ENCODE measurements at regions not wholly inside any gene's neighbourhood (a gene's known extent, or its start where the extent isn't known, plus 50 kb on each side); places are given as distances from the start of the nearest gene placed in this dataset.

DNA sequence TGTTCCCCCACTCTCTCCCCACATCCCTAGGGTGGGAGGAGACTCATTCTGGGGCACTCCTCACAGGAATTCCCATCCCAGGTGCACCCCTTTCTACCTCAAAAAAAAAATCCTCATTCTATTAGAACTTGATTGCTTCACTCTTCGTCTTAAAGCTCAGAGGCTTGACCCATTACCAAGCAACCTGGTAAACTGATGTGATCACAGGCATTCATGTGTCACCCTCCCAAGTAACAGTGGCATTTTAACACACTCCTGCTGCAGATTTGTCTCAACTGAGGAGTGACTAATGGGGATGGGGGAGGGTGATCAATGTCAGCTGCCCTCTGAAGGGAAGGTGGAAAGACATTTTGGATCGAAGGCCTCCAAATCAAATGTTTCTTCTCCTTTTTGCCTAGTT, 78.1 kb upstream of the PTHLH start:
- no peak overlapping the region for H3K4me3 ChIP-seq (ENCODE audit: low read depth, low read length)
- DNase-seq (ENCODE audit: low read depth): no peak
- TF ChIP-seq, protein P1, sequence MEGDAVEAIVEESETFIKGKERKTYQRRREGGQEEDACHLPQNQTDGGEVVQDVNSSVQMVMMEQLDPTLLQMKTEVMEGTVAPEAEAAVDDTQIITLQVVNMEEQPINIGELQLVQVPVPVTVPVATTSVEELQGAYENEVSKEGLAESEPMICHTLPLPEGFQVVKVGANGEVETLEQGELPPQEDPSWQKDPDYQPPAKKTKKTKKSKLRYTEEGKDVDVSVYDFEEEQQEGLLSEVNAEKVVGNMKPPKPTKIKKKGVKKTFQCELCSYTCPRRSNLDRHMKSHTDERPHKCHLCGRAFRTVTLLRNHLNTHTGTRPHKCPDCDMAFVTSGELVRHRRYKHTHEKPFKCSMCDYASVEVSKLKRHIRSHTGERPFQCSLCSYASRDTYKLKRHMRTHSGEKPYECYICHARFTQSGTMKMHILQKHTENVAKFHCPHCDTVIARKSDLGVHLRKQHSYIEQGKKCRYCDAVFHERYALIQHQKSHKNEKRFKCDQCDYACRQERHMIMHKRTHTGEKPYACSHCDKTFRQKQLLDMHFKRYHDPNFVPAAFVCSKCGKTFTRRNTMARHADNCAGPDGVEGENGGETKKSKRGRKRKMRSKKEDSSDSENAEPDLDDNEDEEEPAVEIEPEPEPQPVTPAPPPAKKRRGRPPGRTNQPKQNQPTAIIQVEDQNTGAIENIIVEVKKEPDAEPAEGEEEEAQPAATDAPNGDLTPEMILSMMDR (IDR thresholded peaks at IDR 0.05; ENCODE audit: insufficient read depth, low read depth, low read length, missing control alignments): no peak

DNA sequence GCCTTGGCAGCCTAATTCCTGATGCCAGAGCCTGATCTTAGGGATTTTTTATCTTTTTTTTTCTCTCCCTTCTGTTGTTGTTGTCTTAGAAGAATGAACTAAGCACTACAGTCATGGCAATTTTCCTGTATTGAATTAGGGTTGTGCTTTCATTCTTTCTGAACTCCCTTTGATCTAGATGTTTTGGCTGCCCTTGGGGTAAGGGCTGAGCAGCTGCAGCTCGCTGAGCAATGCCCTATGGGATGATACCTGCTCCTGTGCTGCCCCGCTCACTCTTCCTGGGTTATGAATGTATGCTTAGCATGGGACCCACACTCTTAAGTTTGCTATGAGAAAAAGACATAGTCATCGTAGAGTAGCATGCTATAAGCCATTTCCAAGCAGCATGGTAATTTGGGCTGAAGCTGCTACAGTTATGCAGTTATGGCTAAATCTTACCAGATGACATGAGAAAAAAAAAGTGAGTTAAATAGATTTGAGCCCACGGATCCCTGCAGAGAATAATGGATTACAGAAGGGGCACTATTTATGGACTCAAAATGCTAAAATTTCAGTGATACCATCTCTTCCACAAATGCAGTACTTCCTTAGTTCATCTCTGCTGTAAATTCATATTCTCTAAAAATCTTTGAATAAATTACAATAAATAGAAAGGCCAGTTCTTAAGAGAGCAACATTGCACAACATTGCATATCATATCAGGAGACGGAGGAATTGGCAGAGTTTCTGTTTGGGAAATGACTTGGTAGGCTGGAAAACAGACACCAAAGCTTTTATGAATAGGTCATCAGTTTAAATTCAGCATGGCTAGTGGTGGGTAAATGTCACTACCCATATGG, 79.2 kb upstream of the PTHLH start:
- DNase-seq (ENCODE audit: low read depth): no peak
- no peak overlapping the region for H3K4me3 ChIP-seq (ENCODE audit: low read depth, low read length)
- TF ChIP-seq, protein P1 (IDR thresholded peaks at IDR 0.05; ENCODE audit: insufficient read depth, low read depth, low read length, missing control alignments): no peak

DNA sequence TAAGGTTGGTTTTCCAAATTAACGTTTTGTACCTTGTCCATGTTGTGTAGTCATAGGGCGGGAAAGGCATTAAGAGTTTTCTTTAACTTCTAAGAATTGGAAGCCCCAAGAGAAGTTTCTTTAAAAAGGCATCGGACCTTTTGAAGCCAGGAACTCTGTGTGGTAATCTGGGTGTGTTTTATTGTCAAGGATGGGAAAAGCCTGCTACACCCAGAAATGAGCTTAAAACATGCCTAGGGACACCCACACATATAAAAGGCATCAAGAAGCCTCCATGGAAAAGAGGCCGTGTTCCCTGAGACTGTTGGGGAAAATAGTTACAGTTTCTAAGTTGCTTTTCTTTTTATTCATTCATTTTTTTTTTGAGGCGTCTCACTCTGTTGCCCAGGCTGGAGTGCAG, 81.0 kb upstream of the PTHLH start:
- no peak overlapping the region for H3K4me3 ChIP-seq (ENCODE audit: low read depth, low read length)
- no peak for DNase-seq (ENCODE audit: low read depth)

DNA sequence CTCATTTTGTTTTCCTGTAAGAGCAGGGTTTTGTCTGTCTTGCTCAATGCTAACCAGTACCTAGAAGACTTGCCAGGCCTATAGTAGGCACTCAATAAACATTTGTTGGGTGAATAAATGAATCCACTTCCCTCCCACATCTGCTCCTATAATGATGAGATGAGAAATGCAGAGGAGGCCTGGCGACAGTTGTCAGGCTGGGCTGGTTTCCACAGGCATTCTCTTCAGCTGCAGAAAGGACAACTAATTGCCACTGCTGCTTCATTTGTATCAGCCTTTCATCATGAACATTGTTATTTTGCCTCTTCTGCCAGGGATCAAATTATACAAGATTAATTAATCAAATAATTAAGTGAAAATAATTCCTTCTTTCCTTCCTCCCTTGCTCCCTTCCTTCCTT, 82.0 kb upstream of the PTHLH start:
- TF ChIP-seq, protein P1 (IDR thresholded peaks at IDR 0.05; ENCODE audit: insufficient read depth, low read depth, low read length, missing control alignments): no peak
- no peak overlapping the region for H3K4me3 ChIP-seq (ENCODE audit: low read depth, low read length)
- DNase-seq (ENCODE audit: low read depth): no peak

More for the DNA sequence above, 81.0 kb upstream of the PTHLH start:
- TF ChIP-seq, protein P1 (IDR thresholded peaks at IDR 0.05; ENCODE audit: insufficient read depth, low read depth, low read length, missing control alignments): no peak

DNA sequence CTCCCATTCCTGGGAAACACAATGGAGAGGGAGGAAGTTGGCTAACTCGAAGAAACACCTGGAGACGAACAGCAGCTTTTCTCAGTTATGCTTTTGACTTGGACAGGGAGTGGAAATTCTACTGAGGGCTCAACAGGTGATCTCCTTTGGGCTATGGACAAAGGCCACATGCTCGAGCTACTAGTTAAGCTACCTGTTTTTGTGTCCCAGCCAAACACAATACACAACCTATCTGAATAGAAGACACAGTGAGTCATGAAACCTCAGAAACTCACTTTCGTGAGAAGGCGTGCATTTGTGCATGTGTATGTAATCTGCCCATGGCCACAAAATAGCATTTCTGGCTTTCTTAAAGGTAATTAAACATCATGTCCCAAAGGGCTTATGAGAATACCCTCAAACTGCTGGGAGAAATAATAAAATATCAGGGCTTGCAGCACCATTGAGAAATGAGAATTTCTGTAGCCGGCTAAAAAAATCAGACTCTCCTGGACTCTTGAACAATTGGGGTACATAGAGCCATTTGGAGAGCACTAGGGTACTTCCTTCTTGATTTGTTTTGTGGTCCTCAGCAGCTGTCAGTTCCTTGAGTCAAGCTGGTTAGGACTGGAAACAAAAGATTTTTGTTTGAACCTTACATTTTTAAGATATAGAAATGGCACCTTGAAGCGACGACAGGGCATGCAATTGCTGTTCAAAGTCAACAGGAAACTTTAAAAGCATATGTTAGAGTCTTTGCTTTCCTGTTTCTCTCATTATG, 85.5 kb upstream of the PTHLH start:
- TF ChIP-seq, protein P1 (IDR thresholded peaks at IDR 0.05; ENCODE audit: insufficient read depth, low read depth, low read length, missing control alignments): no peak

DNA sequence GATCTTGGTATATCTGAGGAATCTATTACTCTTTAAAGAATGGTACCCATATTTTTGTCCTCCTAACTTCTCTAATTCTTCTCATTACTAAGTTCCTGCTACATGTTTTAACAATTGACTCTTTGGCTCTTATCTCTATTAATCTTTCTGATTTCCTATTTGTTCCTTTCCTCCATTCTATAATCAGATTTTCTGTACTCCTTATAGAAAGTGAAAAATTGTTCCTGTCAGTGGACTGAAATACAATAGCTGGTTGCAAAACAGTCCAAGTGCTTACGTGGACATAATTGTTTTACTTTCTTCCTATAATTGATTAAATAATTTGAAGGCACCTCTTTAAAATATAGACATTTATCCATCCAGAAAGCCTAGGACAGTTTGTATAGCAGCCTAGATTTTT, 86.7 kb upstream of the PTHLH start:
- TF ChIP-seq, protein P1 (IDR thresholded peaks at IDR 0.05; ENCODE audit: insufficient read depth, low read depth, low read length, missing control alignments): no peak

More for the DNA sequence above, 85.5 kb upstream of the PTHLH start:
- peak; percentile 77 for DNase-seq (ENCODE audit: low read depth)
- H3K4me3 ChIP-seq (ENCODE audit: low read depth, low read length): no peak overlapping the region

More for the DNA sequence above, 86.7 kb upstream of the PTHLH start:
- no peak overlapping the region for H3K4me3 ChIP-seq (ENCODE audit: low read depth, low read length)
- DNase-seq (ENCODE audit: low read depth): no peak

Data from GM12865 (cell line).